OCI-LY1 (cell line): ENCODE measurements at regions not wholly inside any gene's neighbourhood (a gene's known extent, or its start where the extent isn't known, plus 50 kb on each side); places are given as distances from the start of the nearest gene placed in this dataset.

Experiments
- H2AFZ ChIP-seq: fragments of 200-600 bp; sonication (generic), shearing (Covaris generic); 2 replicates; pipeline ENCODE4 v1.6.0; 2014; ENCODE audit warnings: antibody characterized with exemption, mild to moderate bottlenecking, low read length
- H3F3A ChIP-seq: fragments of 200-600 bp; sonication (generic), shearing (Covaris generic); 2 replicates; pipeline ENCODE4 v1.6.0; 2014; ENCODE audit warnings: mild to moderate bottlenecking, antibody characterized with exemption, low read length, moderate library complexity; ENCODE audit not compliant: insufficient read depth
- H3K27ac ChIP-seq: fragments of 200-600 bp; sonication (generic); 2 replicates; pipeline ENCODE4 v1.5.1; 2014; ENCODE audit warnings: low read length, mixed run types, mild to moderate bottlenecking, low read depth; ENCODE audit not compliant: poor library complexity, severe bottlenecking
- H3K27me3 ChIP-seq: fragments of 200-600 bp; sonication (generic); 2 replicates; pipeline ENCODE4 v1.6.0; 2014; ENCODE audit warnings: antibody characterized with exemption, mild to moderate bottlenecking, low read length, moderate library complexity; ENCODE audit not compliant: insufficient read depth
- H3K36me3 ChIP-seq: fragments of 200-600 bp; sonication (generic); 2 replicates; pipeline ENCODE4 v1.6.1; 2014; ENCODE audit warnings: mild to moderate bottlenecking, antibody characterized with exemption, low read length, moderate library complexity, mixed read lengths; ENCODE audit not compliant: insufficient read depth
- H3K4me1 ChIP-seq: fragments of 200-600 bp; sonication (generic); 2 replicates; pipeline ENCODE4 v1.5.1; 2014; ENCODE audit warnings: mild to moderate bottlenecking, low read length, moderate library complexity; ENCODE audit not compliant: insufficient read depth, severe bottlenecking
- H3K4me2 ChIP-seq: fragments of 200-600 bp; sonication (generic), shearing (Covaris generic); 2 replicates; pipeline ENCODE4 v1.6.1; 2014; ENCODE audit warnings: low read length
- H3K4me3 ChIP-seq: fragments of 200-600 bp; sonication (generic); 2 replicates; pipeline ENCODE4 v1.5.1; 2014; ENCODE audit warnings: low read length, low read depth, mild to moderate bottlenecking, mixed read lengths; ENCODE audit not compliant: poor library complexity, severe bottlenecking
- H3K79me2 ChIP-seq: fragments of 200-600 bp; shearing (Covaris generic); 2 replicates; pipeline ENCODE4 v1.6.1; 2016; ENCODE audit warnings: mixed run types, low read length, mixed read lengths; ENCODE audit not compliant: insufficient read depth
- H3K9ac ChIP-seq: fragments of 200-600 bp; sonication (generic), shearing (Covaris generic); 2 replicates; pipeline ENCODE4 v1.6.1; 2014; ENCODE audit warnings: mild to moderate bottlenecking, low read length, mixed read lengths
- H3K9me2 ChIP-seq: fragments of 200-600 bp; sonication (generic), shearing (Covaris generic); 2 replicates; pipeline ENCODE4 v1.6.1; 2014; ENCODE audit warnings: low read depth, mild to moderate bottlenecking, low read length, mixed read lengths
- H3K9me3 ChIP-seq: fragments of 200-600 bp; shearing (Covaris generic); 2 replicates; pipeline ENCODE4 v1.6.1; 2014; ENCODE audit warnings: low read length, mixed read lengths
- H4K20me1 ChIP-seq: fragments of 200-600 bp; sonication (generic), shearing (Covaris generic); 2 replicates; pipeline ENCODE4 v1.6.0; 2016; ENCODE audit warnings: mild to moderate bottlenecking, low read length; ENCODE audit not compliant: insufficient read depth
- CTCF ChIP-seq: fragments of 200-600 bp; sonication (generic), shearing (Covaris generic); IDR thresholded peaks from 2 replicates; pipeline ENCODE4 v1.5.1; 2017; ENCODE audit warnings: mild to moderate bottlenecking, antibody characterized with exemption, low read length, moderate library complexity, mixed read lengths
- EZH2 ChIP-seq: fragments of 200-600 bp; sonication (generic), shearing (Covaris generic); IDR thresholded peaks from 2 replicates; pipeline ENCODE4 v1.8.0; 2017; ENCODE audit warnings: borderline replicate concordance, mixed run types, mild to moderate bottlenecking, antibody characterized with exemption, low read length, moderate library complexity, mixed read lengths

DNA sequence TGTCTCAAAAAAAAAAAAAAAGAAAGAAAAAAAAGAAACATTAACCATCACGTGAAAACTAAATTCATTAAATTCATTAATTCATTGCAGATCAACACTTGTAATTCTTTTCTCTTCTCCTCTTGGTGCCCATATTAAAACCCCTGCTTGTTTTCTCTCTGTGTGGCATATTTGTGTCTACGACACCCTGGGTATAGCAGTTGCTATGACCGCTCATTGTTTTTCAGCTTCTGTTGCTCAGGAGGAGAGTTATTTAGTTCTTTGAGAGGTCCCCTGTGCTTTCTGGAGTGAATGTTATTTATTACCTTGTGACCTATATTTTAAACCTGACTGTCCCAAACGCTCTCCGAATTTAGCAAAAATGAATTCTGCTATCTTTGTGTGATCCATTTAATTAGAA lies 62.3 kb upstream of the CLMP start:
- H3F3A ChIP-seq, result no peaks in the 10 kb centered on the region
- TF ChIP-seq EZH2 (no peak), CTCF (no peak)
- H4K20me1 ChIP-seq, result no peaks in the 10 kb centered on the region
- H3K36me3 ChIP-seq, result no peaks in the 10 kb centered on the region
- no peaks in the 10 kb centered on the region; the same call in 1 of the 2 replicates for H3K27me3 ChIP-seq
- no peaks in the 10 kb centered on the region for H3K9me2 ChIP-seq
- no peak overlapping the region for H3K4me3 ChIP-seq
- H3K79me2 ChIP-seq, result no peaks in the 10 kb centered on the region
- no peak overlapping the region for H3K4me2 ChIP-seq
- H3K4me1 ChIP-seq, result no peaks in the 10 kb centered on the region
- H3K9ac ChIP-seq, result no peak overlapping the region
- H3K27ac ChIP-seq, result no peak overlapping the region
- H2AFZ ChIP-seq, result no peak overlapping the region
- no peaks in the 10 kb centered on the region for H3K9me3 ChIP-seq

- no peak overlapping the region for H3K4me3 ChIP-seq
- H3K4me1 ChIP-seq, result no peaks in the 10 kb centered on the region
- H3K27me3 ChIP-seq, result no peaks in the 10 kb centered on the region; the same call in 1 of the 2 replicates
- H4K20me1 ChIP-seq, result no peaks in the 10 kb centered on the region
- H3K9ac ChIP-seq, result no peak overlapping the region
- H3K4me2 ChIP-seq, result no peak overlapping the region
- H3K9me3 ChIP-seq, result no peaks in the 10 kb centered on the region
- H3K9me2 ChIP-seq, result no peaks in the 10 kb centered on the region
- no peak for TF ChIP-seq EZH2
- TF ChIP-seq CTCF, result no peak
- H3F3A ChIP-seq, result no peaks in the 10 kb centered on the region
- no peaks in the 10 kb centered on the region for H3K79me2 ChIP-seq
- H2AFZ ChIP-seq, result no peak overlapping the region
- no peak overlapping the region for H3K27ac ChIP-seq
- H3K36me3 ChIP-seq, result no peaks in the 10 kb centered on the region
Measured at GRCh38 chr11:123255909-123256308, 60.9 kb upstream of the CLMP start.

GRCh38 chr11:123254357-123254756 lies 59.3 kb upstream of the CLMP start:
- TF ChIP-seq EZH2 (no peak), CTCF (no peak)
- no peaks in the 10 kb centered on the region for H3K4me1 ChIP-seq
- H2AFZ ChIP-seq, result no peak overlapping the region
- H4K20me1 ChIP-seq, result no peaks in the 10 kb centered on the region
- H3K9me2 ChIP-seq, result no peaks in the 10 kb centered on the region
- no peak overlapping the region for H3K9ac ChIP-seq
- H3K4me3 ChIP-seq, result no peak overlapping the region
- no peak overlapping the region for H3K4me2 ChIP-seq
- no peaks in the 10 kb centered on the region; the same call in 1 of the 2 replicates for H3K27me3 ChIP-seq
- no peaks in the 10 kb centered on the region for H3F3A ChIP-seq
- H3K9me3 ChIP-seq, result no peaks in the 10 kb centered on the region
- no peaks in the 10 kb centered on the region for H3K79me2 ChIP-seq
- H3K36me3 ChIP-seq, result no peaks in the 10 kb centered on the region
- H3K27ac ChIP-seq, result no peak overlapping the region
